ENCODE measurements at regions not wholly inside any gene's neighbourhood (a gene's known extent, or its start where the extent isn't known, plus 50 kb on each side); places are given as distances from the start of the nearest gene placed in this dataset.
"Not testable (repeated sequence)": the region's sequence is repeated elsewhere in the genome, so short reads cannot be mapped to it uniquely, and the experiment has no call there.

GRCh38 chr1:161454865-161455707 lies 50.2 kb upstream of the FCGR2A start:
- ATAC-seq (ENCODE audit: poor library complexity); intact Hi-C loops (cut with DNase I): not testable (repeated sequence)

GRCh38 chr1:161453950-161454864 lies 51.0 kb upstream of the FCGR2A start:
- ATAC-seq (ENCODE audit: poor library complexity) (peak; percentile 34), DNase-seq (peak; percentile 68)
- intact Hi-C loops (cut with DNase I), result not testable (repeated sequence)

More at GRCh38 chr1:161454865-161455707, 50.2 kb upstream of the FCGR2A start:
- DNase-seq, result not testable (repeated sequence)

- ATAC-seq (ENCODE audit: poor library complexity), result peak; percentile 26
- DNase-seq; intact Hi-C loops (cut with DNase I): not testable (repeated sequence)
Observed at GRCh38 chr1:161451698-161452348, 53.4 kb upstream of the FCGR2A start.

- intact Hi-C loops (cut with DNase I); ATAC-seq (ENCODE audit: poor library complexity); DNase-seq: not testable (repeated sequence)
Observed at GRCh38 chr1:161447760-161448332, 57.4 kb upstream of the FCGR2A start.

- peak; percentile 26 for ATAC-seq (ENCODE audit: poor library complexity)
- intact Hi-C loops (cut with DNase I); DNase-seq: not testable (repeated sequence)
Observed at GRCh38 chr1:161447040-161447759, 58.1 kb upstream of the FCGR2A start.

- intact Hi-C loops (cut with DNase I), result not testable (repeated sequence)
- DNase-seq (peak; percentile 66), ATAC-seq (ENCODE audit: poor library complexity) (peak; percentile 33)
Observed at GRCh38 chr1:161444725-161445124, 60.5 kb upstream of the FCGR2A start.

GRCh38 chr1:161444255-161444654 lies 61.0 kb upstream of the FCGR2A start:
- DNase-seq; intact Hi-C loops (cut with DNase I); ATAC-seq (ENCODE audit: poor library complexity): not testable (repeated sequence)

- intact Hi-C loops (cut with DNase I), result no loop called here
- peak; percentile 19 for ATAC-seq (ENCODE audit: poor library complexity)
- DNase-seq, result peak; percentile 67
Observed at GRCh38 chr1:161440312-161440894, 64.9 kb upstream of the FCGR2A start.

GRCh38 chr1:161439280-161440232 lies 65.7 kb upstream of the FCGR2A start:
- DNase-seq (no peak), ATAC-seq (ENCODE audit: poor library complexity) (no peak)

GRCh38 chr1:161433191-161433590 lies 65.5 kb upstream of the CFAP126 start:
- intact Hi-C loops (cut with DNase I); DNase-seq; ATAC-seq (ENCODE audit: poor library complexity): not testable (repeated sequence)

More at GRCh38 chr1:161439280-161440232, 65.7 kb upstream of the FCGR2A start:
- intact Hi-C loops (cut with DNase I), result no loop called here

- ATAC-seq (ENCODE audit: poor library complexity), result no peak
- DNase-seq, result no peak
- intact Hi-C loops (cut with DNase I), result no loop called here
Observed at GRCh38 chr1:161432091-161432490, 64.4 kb upstream of the CFAP126 start.

- intact Hi-C loops (cut with DNase I), result no loop called here
- no peak for DNase-seq
- ATAC-seq (ENCODE audit: poor library complexity), result no peak
Observed at GRCh38 chr1:161427733-161428516, 60.2 kb upstream of the CFAP126 start.

- ATAC-seq (ENCODE audit: poor library complexity); DNase-seq; intact Hi-C loops (cut with DNase I): not testable (repeated sequence)
Observed at GRCh38 chr1:161422914-161423313, 55.2 kb upstream of the CFAP126 start.

- no peak for ATAC-seq (ENCODE audit: poor library complexity)
- intact Hi-C loops (cut with DNase I), result no loop called here
- no peak for DNase-seq
Observed at GRCh38 chr1:161421456-161421855, 53.8 kb upstream of the CFAP126 start.

GRCh38 chr1:161420763-161421455 lies 53.2 kb upstream of the CFAP126 start:
- intact Hi-C loops (cut with DNase I), result no loop called here
- DNase-seq (no peak), ATAC-seq (ENCODE audit: poor library complexity) (no peak)

Measured in Right ventricle myocardium superior (tissue), 1 donor.